Suprapubic skin (tissue), 4 donors: ENCODE measurements at regions not wholly inside any gene's neighbourhood (a gene's known extent, or its start where the extent isn't known, plus 50 kb on each side); places are given as distances from the start of the nearest gene placed in this dataset.

Source experiments
- EP300 ChIP-seq: sonication (generic); formaldehyde crosslinking; IDR thresholded peaks from one replicate; pipeline ENCODE4 v1.6.1; 2017; ENCODE audit warnings: antibody characterized with exemption
- POLR2A ChIP-seq, 2 donors: fragments of 450-650 bp; IDR thresholded peaks; one replicate each; pipeline ENCODE4 v1.6.1; 2017; ENCODE audit warnings: antibody characterized with exemption in 2 of 2, mild to moderate bottlenecking in 2 of 2, moderate library complexity in 2 of 2
- POLR2AphosphoS5 ChIP-seq, 3 donors: sonication (generic); formaldehyde crosslinking; IDR thresholded peaks; one replicate each; pipeline ENCODE4 v1.6.1; 2017; ENCODE audit warnings: antibody characterized with exemption in 3 of 3
- TF ChIP-seq, protein P1 (sequence below), 2 donors: fragments of 200-600 bp in 1 of 2; fragments of 450-650 bp in 1 of 2; sonication (generic) in 1 of 2; IDR thresholded peaks; one replicate each; pipeline ENCODE4 v1.5.1; 2016 to 2019; ENCODE audit warnings: antibody characterized with exemption in 2 of 2, mild to moderate bottlenecking in 1 of 2, moderate library complexity in 1 of 2

DNA sequence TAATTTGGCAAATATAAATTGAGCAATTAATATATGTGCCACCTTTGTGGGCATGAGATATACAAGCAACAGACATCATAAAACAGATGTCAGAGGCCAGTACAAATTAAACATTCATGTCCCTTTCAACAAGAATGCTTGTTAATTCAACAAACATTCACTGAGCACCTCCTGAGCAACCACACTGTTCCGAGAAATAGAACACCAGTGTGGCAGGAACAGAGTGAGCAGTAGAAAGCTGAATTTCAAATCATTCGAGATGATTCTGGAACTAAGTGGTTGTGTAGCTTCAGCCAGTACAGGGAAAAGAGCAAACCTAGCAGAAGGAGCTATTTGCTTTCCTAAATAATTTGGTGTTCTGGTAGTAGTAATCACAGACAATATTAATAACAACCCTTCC, 227.7 kb downstream of the CBLN4 start:
- TF ChIP-seq, protein P1, sequence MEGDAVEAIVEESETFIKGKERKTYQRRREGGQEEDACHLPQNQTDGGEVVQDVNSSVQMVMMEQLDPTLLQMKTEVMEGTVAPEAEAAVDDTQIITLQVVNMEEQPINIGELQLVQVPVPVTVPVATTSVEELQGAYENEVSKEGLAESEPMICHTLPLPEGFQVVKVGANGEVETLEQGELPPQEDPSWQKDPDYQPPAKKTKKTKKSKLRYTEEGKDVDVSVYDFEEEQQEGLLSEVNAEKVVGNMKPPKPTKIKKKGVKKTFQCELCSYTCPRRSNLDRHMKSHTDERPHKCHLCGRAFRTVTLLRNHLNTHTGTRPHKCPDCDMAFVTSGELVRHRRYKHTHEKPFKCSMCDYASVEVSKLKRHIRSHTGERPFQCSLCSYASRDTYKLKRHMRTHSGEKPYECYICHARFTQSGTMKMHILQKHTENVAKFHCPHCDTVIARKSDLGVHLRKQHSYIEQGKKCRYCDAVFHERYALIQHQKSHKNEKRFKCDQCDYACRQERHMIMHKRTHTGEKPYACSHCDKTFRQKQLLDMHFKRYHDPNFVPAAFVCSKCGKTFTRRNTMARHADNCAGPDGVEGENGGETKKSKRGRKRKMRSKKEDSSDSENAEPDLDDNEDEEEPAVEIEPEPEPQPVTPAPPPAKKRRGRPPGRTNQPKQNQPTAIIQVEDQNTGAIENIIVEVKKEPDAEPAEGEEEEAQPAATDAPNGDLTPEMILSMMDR (IDR thresholded peaks at IDR 0.05), result no peak
- TF ChIP-seq EP300 (no peak), POLR2A (IDR thresholded peaks at IDR 0.05) (no peak), POLR2AphosphoS5 (IDR thresholded peaks at IDR 0.05) (no peak)
